ENCODE measurements at regions not wholly inside any gene's neighbourhood (a gene's known extent, or its start where the extent isn't known, plus 50 kb on each side); places are given as distances from the start of the nearest gene placed in this dataset.

- H3K4me3 ChIP-seq (ENCODE audit: insufficient read depth, low read length, poor library complexity, severe bottlenecking), result no peak overlapping the region
- no peak overlapping the region for H3K4me2 ChIP-seq (ENCODE audit: low read depth, low read length, poor library complexity, severe bottlenecking)
- H3F3A ChIP-seq (ENCODE audit: insufficient read depth), result no peaks in the 10 kb centered on the region
- H3K36me3 ChIP-seq (ENCODE audit: low read length), result no peaks in the 10 kb centered on the region
- H3K27ac ChIP-seq (ENCODE audit: low read depth, low read length), result no peak overlapping the region
- H3K9ac ChIP-seq (ENCODE audit: low read length), result no peak overlapping the region
- H3K9me3 ChIP-seq (ENCODE audit: insufficient read depth, low read length), result no peaks in the 10 kb centered on the region
- H4K20me1 ChIP-seq (ENCODE audit: low read depth, low read length), result no peaks in the 10 kb centered on the region
- TF ChIP-seq, protein P1, sequence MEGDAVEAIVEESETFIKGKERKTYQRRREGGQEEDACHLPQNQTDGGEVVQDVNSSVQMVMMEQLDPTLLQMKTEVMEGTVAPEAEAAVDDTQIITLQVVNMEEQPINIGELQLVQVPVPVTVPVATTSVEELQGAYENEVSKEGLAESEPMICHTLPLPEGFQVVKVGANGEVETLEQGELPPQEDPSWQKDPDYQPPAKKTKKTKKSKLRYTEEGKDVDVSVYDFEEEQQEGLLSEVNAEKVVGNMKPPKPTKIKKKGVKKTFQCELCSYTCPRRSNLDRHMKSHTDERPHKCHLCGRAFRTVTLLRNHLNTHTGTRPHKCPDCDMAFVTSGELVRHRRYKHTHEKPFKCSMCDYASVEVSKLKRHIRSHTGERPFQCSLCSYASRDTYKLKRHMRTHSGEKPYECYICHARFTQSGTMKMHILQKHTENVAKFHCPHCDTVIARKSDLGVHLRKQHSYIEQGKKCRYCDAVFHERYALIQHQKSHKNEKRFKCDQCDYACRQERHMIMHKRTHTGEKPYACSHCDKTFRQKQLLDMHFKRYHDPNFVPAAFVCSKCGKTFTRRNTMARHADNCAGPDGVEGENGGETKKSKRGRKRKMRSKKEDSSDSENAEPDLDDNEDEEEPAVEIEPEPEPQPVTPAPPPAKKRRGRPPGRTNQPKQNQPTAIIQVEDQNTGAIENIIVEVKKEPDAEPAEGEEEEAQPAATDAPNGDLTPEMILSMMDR (IDR thresholded peaks at IDR 0.05; ENCODE audit: insufficient read depth, low read length, poor library complexity, severe bottlenecking), result no peak
- TF ChIP-seq EZH2phosphoT487 (conservative IDR thresholded peaks at IDR 0.05; ENCODE audit: low read length), result no peak
- no peaks in the 10 kb centered on the region for H3K79me2 ChIP-seq (ENCODE audit: insufficient read depth, low read length)
- H3K9me2 ChIP-seq (replicated peaks; ENCODE audit: insufficient read depth, low read length), result no peaks in the 10 kb centered on the region
- H2AFZ ChIP-seq (ENCODE audit: low read depth, low read length, severe bottlenecking), result no peak overlapping the region
- no peaks in the 10 kb centered on the region for H3K27me3 ChIP-seq (ENCODE audit: low read length)
These were observed 66.4 kb upstream of the BHLHE23 start for GRCh38 chr20:63072991-63073737.

DNA sequence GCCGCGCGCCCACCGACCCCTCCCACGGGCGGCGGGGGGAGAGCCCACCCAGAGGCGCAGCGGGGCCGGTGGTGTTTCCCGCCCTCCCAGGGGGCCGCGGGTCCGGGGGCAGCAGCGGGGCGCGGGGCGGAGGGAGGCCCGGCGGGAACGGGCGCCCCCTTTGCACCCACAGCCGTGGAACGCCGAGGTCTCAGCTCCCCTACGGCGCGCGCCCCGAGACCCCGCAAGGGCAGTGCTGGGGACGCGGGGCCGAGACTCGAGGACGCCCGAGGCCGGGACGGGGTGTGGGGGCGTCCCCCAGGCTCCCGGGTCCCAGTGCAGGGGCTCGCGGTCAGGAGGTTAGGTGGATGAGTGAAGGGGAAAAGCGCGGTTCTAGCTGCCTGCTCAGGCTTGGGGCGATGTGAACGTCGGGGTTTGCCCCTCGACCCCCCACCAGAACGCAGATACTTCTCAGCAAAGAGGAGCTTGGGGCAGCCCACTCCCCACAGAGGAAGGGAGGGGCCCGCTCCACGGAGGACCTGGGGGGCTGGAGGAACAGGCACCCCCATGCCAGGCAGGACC is 65.5 kb upstream of the BHLHE23 start:
- no peaks in the 10 kb centered on the region for H3K9me3 ChIP-seq (ENCODE audit: insufficient read depth, low read length)
- no peaks in the 10 kb centered on the region for H3F3A ChIP-seq (ENCODE audit: insufficient read depth)
- H4K20me1 ChIP-seq (ENCODE audit: low read depth, low read length), result no peaks in the 10 kb centered on the region
- H3K27me3 ChIP-seq (ENCODE audit: low read length), result no peaks in the 10 kb centered on the region
- no peak overlapping the region for H3K4me3 ChIP-seq (ENCODE audit: insufficient read depth, low read length, poor library complexity, severe bottlenecking)
- H3K27ac ChIP-seq (ENCODE audit: low read depth, low read length), result no peak overlapping the region
- no peak overlapping the region for H2AFZ ChIP-seq (ENCODE audit: low read depth, low read length, severe bottlenecking)
- no peaks in the 10 kb centered on the region for H3K9me2 ChIP-seq (replicated peaks; ENCODE audit: insufficient read depth, low read length)
- no peaks in the 10 kb centered on the region for H3K36me3 ChIP-seq (ENCODE audit: low read length)
- H3K4me2 ChIP-seq (ENCODE audit: low read depth, low read length, poor library complexity, severe bottlenecking), result no peak overlapping the region
- TF ChIP-seq, protein P1 (IDR thresholded peaks at IDR 0.05; ENCODE audit: insufficient read depth, low read length, poor library complexity, severe bottlenecking), result no peak
- no peak for TF ChIP-seq EZH2phosphoT487 (conservative IDR thresholded peaks at IDR 0.05; ENCODE audit: low read length)
- H3K79me2 ChIP-seq (ENCODE audit: insufficient read depth, low read length), result no peaks in the 10 kb centered on the region
- no peak overlapping the region for H3K9ac ChIP-seq (ENCODE audit: low read length)

GRCh38 chr20:63071541-63072181 is 64.9 kb upstream of the BHLHE23 start:
- Histone ChIP-seq H3K9ac (ENCODE audit: low read length) (no peak overlapping the region), H3K9me2 (replicated peaks; ENCODE audit: insufficient read depth, low read length) (no peaks in the 10 kb centered on the region), H3K27me3 (ENCODE audit: low read length) (no peaks in the 10 kb centered on the region), H3K79me2 (ENCODE audit: insufficient read depth, low read length) (no peaks in the 10 kb centered on the region), H3F3A (ENCODE audit: insufficient read depth) (no peaks in the 10 kb centered on the region), H3K36me3 (ENCODE audit: low read length) (no peaks in the 10 kb centered on the region), H3K4me2 (ENCODE audit: low read depth, low read length, poor library complexity, severe bottlenecking) (no peak overlapping the region), H3K27ac (ENCODE audit: low read depth, low read length) (no peak overlapping the region), H3K9me3 (ENCODE audit: insufficient read depth, low read length) (no peaks in the 10 kb centered on the region), H2AFZ (ENCODE audit: low read depth, low read length, severe bottlenecking) (no peak overlapping the region), H3K4me3 (ENCODE audit: insufficient read depth, low read length, poor library complexity, severe bottlenecking) (no peak overlapping the region), H4K20me1 (ENCODE audit: low read depth, low read length) (no peaks in the 10 kb centered on the region)
- no peak for TF ChIP-seq EZH2phosphoT487 (conservative IDR thresholded peaks at IDR 0.05; ENCODE audit: low read length)
- TF ChIP-seq, protein P1 (IDR thresholded peaks at IDR 0.05; ENCODE audit: insufficient read depth, low read length, poor library complexity, severe bottlenecking), result no peak
